ENCODE measurements at regions not wholly inside any gene's neighbourhood (a gene's known extent, or its start where the extent isn't known, plus 50 kb on each side); places are given as distances from the start of the nearest gene placed in this dataset.

- ATAC-seq, result no peak
- TF ChIP-seq ZFP30 (CRISPR knock-in tag; IDR thresholded peaks at IDR 0.05) (no peak), ESRRG (CRISPR knock-in tag; IDR thresholded peaks at IDR 0.05) (no peak), RARB (CRISPR knock-in tag; IDR thresholded peaks at IDR 0.05) (no peak), SNAI2 (CRISPR knock-in tag; IDR thresholded peaks at IDR 0.05) (no peak), ZNF70 (CRISPR knock-in tag; IDR thresholded peaks at IDR 0.05) (no peak), ISL1 (CRISPR knock-in tag; IDR thresholded peaks at IDR 0.05) (no peak), TSHZ2 (CRISPR knock-in tag; IDR thresholded peaks at IDR 0.05) (no peak)
Observed at GRCh38 chr11:128046213-128046612, 541.1 kb downstream of the ETS1 start.

GRCh38 chr11:128045094-128045725, 542.1 kb downstream of the ETS1 start:
- TF ChIP-seq ZFP30 (CRISPR knock-in tag; IDR thresholded peaks at IDR 0.05), result no peak
- TF ChIP-seq PATZ1 (CRISPR knock-in tag; IDR thresholded peaks at IDR 0.05; ENCODE audit: borderline replicate concordance), result no peak
- no peak for TF ChIP-seq CREB5 (CRISPR knock-in tag; IDR thresholded peaks at IDR 0.05; ENCODE audit: low read depth)
- no peak for TF ChIP-seq TOX (CRISPR knock-in tag; IDR thresholded peaks at IDR 0.05; ENCODE audit: borderline replicate concordance)
- TF ChIP-seq PPARA (CRISPR knock-in tag; IDR thresholded peaks at IDR 0.05; ENCODE audit: borderline replicate concordance), result no peak
- TF ChIP-seq POU6F1 (CRISPR knock-in tag; IDR thresholded peaks at IDR 0.05; ENCODE audit: borderline replicate concordance, low read depth), result no peak
- no peak for ATAC-seq

GRCh38 chr11:128042290-128042751, 545.0 kb downstream of the ETS1 start:
- no peak for ATAC-seq
- TF ChIP-seq SNAI2 (CRISPR knock-in tag; IDR thresholded peaks at IDR 0.05) (no peak), CSRNP3 (CRISPR knock-in tag; IDR thresholded peaks at IDR 0.05) (no peak), ZFP3 (CRISPR knock-in tag; IDR thresholded peaks at IDR 0.05) (no peak), ZNF565 (CRISPR knock-in tag; conservative IDR thresholded peaks at IDR 0.05; ENCODE audit: low read depth) (no peak), ZNF8 (CRISPR knock-in tag; IDR thresholded peaks at IDR 0.05) (no peak), GLIS3 (CRISPR knock-in tag; IDR thresholded peaks at IDR 0.05) (no peak), PPARA (CRISPR knock-in tag; IDR thresholded peaks at IDR 0.05; ENCODE audit: borderline replicate concordance) (no peak), PATZ1 (CRISPR knock-in tag; IDR thresholded peaks at IDR 0.05; ENCODE audit: borderline replicate concordance) (no peak), RARB (CRISPR knock-in tag; IDR thresholded peaks at IDR 0.05) (no peak), TOX (CRISPR knock-in tag; IDR thresholded peaks at IDR 0.05; ENCODE audit: borderline replicate concordance) (no peak), TCF4 (CRISPR knock-in tag; IDR thresholded peaks at IDR 0.05; ENCODE audit: borderline replicate concordance) (no peak; the same call in 1 of the 2 replicates), ZNF70 (CRISPR knock-in tag; IDR thresholded peaks at IDR 0.05) (no peak), ZFP30 (CRISPR knock-in tag; IDR thresholded peaks at IDR 0.05) (no peak), ISL1 (CRISPR knock-in tag; IDR thresholded peaks at IDR 0.05) (no peak), CSDC2 (CRISPR knock-in tag; IDR thresholded peaks at IDR 0.05) (no peak), ESRRG (CRISPR knock-in tag; IDR thresholded peaks at IDR 0.05) (no peak), POU6F1 (CRISPR knock-in tag; IDR thresholded peaks at IDR 0.05; ENCODE audit: borderline replicate concordance, low read depth) (no peak), OSR1 (CRISPR knock-in tag; IDR thresholded peaks at IDR 0.05) (no peak), BACH2 (CRISPR knock-in tag; IDR thresholded peaks at IDR 0.05; ENCODE audit: borderline replicate concordance) (no peak)
